SJSA1 (cell line): ENCODE measurements at regions not wholly inside any gene's neighbourhood (a gene's known extent, or its start where the extent isn't known, plus 50 kb on each side); places are given as distances from the start of the nearest gene placed in this dataset.
"Not testable (repeated sequence)": the region's sequence is repeated elsewhere in the genome, so short reads cannot be mapped to it uniquely, and the experiment has no call there.

Experiments used
- DNase-seq, 2 experiments: peaks; one replicate each; pipeline ENCODE4 v3.0.0-alpha.2; 2015 to 2020; ENCODE audit warnings: low spot score in 2 of 2, low read depth in 1 of 2
- H3K27ac ChIP-seq: fragments of 250-450 bp; sonication (Bioruptor Pico); 2 replicates; pipeline ENCODE4 v1.5.1; 2020; ENCODE audit warnings: mild to moderate bottlenecking, moderate library complexity
- H3K27me3 ChIP-seq: fragments of 250-450 bp; sonication (Bioruptor Pico); replicated peaks from 2 replicates; pipeline ENCODE4 v1.5.1; 2020; ENCODE audit warnings: mild to moderate bottlenecking, moderate library complexity
- H3K36me3 ChIP-seq: fragments of 250-450 bp; sonication (Bioruptor Pico); 2 replicates; pipeline ENCODE4 v1.5.1; 2020; ENCODE audit warnings: mild to moderate bottlenecking
- H3K4me1 ChIP-seq: fragments of 250-450 bp; sonication (Bioruptor Pico); replicated peaks from 2 replicates; pipeline ENCODE4 v1.6.1; 2021; ENCODE audit warnings: mild to moderate bottlenecking
- H3K4me3 ChIP-seq: fragments of 250-450 bp; sonication (Bioruptor Pico); 2 replicates; pipeline ENCODE4 v1.5.1; 2020; ENCODE audit warnings: mild to moderate bottlenecking
- H3K9me3 ChIP-seq: fragments of 250-450 bp; sonication (Bioruptor Pico); replicated peaks from 2 replicates; pipeline ENCODE4 v1.5.1; 2020; ENCODE audit warnings: mild to moderate bottlenecking

DNA sequence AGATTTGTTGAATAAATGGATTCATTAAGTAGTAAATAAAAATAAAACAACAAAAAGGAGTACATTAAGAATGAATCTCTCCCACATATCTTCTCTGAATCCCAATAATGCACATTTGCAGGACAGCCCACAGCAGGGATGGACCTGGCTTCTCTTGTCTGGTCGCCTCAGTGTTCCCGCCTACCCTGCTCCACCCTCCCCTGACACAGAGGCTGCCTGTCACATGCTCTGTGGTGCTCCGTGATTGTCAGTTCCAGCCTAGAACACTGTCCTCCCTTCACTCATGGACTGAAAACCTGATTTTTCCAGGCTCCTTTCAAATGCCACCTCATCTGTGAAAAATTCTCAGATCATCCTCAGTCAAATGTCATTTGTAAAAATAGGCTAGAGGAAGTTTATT lies 94.5 kb upstream of the GPR12 start:
- Histone ChIP-seq H3K27me3 (no peaks in the 10 kb centered on the region; the same call in 1 of the 2 replicates), H3K36me3 (no peaks in the 10 kb centered on the region), H3K9me3 (no peaks in the 10 kb centered on the region), H3K27ac (no peak overlapping the region), H3K4me3 (no peak overlapping the region), H3K4me1 (no peaks in the 10 kb centered on the region)
- no peak for DNase-seq

- Histone ChIP-seq H3K27ac (no peak overlapping the region), H3K4me1 (no peaks in the 10 kb centered on the region), H3K4me3 (no peak overlapping the region), H3K9me3 (no peaks in the 10 kb centered on the region), H3K27me3 (no peaks in the 10 kb centered on the region; the same call in 1 of the 2 replicates), H3K36me3 (no peaks in the 10 kb centered on the region)
- DNase-seq: no peak
These were observed 92.7 kb upstream of the GPR12 start for GRCh38 chr13:26853323-26853722.

DNA sequence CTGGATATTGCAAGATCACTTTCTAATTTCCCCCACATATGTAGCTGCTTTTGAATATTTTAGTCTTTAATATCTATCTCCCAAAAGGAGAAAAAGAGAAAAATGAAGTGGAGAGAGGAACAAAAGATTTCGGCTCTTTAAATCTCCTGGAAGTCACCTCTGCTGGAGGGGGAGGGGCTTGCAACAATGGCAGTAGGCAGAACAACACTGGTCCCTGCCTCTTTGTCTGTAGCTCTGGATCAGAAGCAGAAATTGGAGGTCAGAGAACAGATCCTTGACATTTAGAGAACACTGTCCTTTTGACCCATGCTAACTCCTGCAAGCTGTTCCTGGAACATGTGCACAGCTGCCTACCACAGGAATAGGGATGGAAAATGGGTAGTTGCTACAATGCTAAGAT lies 86.7 kb upstream of the GPR12 start:
- no peak overlapping the region for H3K4me3 ChIP-seq
- DNase-seq: no peak

GRCh38 chr13:26845063-26845462 lies 84.5 kb upstream of the GPR12 start:
- DNase-seq, H3K9me3 ChIP-seq, H3K27me3 ChIP-seq, H3K36me3 ChIP-seq, H3K4me3 ChIP-seq, H3K4me1 ChIP-seq, H3K27ac ChIP-seq: not testable (repeated sequence)

More for the DNA sequence above, 86.7 kb upstream of the GPR12 start:
- Histone ChIP-seq H3K27ac (no peak overlapping the region), H3K9me3 (no peaks in the 10 kb centered on the region), H3K36me3 (no peaks in the 10 kb centered on the region), H3K27me3 (no peaks in the 10 kb centered on the region), H3K4me1 (no peaks in the 10 kb centered on the region)

DNA sequence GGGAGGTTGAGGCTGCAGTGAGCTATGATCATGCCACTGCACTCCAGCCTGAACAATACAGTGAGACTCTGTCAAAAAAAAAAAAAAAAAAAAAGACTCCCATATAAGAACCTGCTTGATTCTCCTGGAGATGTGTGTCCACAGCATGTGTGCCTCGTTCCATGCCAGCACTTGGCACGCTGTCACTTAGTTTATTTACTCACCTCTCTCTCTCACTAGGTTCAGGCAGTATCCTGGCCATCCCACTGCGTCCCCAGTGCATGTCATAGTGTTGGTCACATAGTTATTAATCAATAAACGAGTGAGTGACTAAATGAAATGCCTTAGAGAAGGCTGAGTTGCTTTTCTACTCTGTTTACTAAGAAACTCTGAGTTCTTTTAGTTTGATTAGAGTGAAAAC lies 79.1 kb upstream of the GPR12 start:
- no peaks in the 10 kb centered on the region for H3K4me1 ChIP-seq
- no peaks in the 10 kb centered on the region for H3K36me3 ChIP-seq
- H3K27me3 ChIP-seq: peaks cover 4% of the 10 kb centered on the region
- H3K9me3 ChIP-seq: no peaks in the 10 kb centered on the region
- no peak overlapping the region for H3K4me3 ChIP-seq
- no peak overlapping the region for H3K27ac ChIP-seq
- no peak for DNase-seq

GRCh38 chr13:26838821-26839220 lies 78.2 kb upstream of the GPR12 start:
- Histone ChIP-seq H3K4me1 (no peaks in the 10 kb centered on the region), H3K9me3 (no peaks in the 10 kb centered on the region), H3K27ac (no peak overlapping the region), H3K36me3 (no peaks in the 10 kb centered on the region), H3K4me3 (no peak overlapping the region), H3K27me3 (peaks cover 4% of the 10 kb centered on the region)
- no peak for DNase-seq

DNA sequence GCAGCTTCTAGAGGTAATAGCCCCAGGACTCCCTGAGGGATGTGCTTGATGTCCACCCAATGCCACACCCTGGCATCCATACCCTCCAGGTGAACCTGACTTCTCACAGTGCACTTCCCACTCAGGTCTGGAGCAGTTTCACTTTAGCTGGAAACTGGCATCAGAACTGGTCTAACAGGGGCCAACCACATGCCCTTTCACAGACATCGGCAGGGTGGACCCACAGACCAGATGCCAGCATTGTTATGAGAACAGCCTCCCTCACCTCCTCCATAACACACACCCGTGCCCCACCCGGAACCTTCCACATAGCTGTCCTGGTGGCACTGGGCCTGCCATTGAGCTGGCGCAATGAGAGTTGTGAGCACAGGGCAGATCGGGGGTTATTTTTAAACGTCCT lies 77.4 kb upstream of the GPR12 start:
- DNase-seq: no peak
- Histone ChIP-seq H3K36me3 (no peaks in the 10 kb centered on the region), H3K4me3 (no peak overlapping the region), H3K27me3 (peaks cover 4% of the 10 kb centered on the region), H3K27ac (no peak overlapping the region), H3K9me3 (no peaks in the 10 kb centered on the region), H3K4me1 (no peaks in the 10 kb centered on the region)

DNA sequence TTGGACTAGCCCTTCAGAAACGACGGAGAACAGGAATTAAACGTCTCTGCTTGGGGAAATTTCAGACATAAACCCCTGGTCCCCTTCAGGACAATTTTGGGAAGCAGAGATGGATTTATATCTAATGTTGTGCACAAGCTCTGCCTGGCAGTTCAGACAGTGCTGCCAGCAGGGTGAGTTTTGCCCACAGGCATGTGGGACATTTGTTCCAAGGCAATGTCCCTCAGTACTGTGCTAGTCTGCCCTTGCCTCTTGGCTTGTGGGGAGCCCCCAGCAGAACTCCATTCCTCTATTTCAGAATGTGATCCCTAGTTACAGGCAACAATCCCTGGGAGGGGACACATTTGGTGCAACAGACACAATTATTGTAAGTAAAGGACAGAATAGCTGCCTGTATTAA lies 76.5 kb upstream of the GPR12 start:
- H3K9me3 ChIP-seq: no peaks in the 10 kb centered on the region
- no peak for DNase-seq
- no peak overlapping the region for H3K27ac ChIP-seq
- H3K27me3 ChIP-seq: peaks cover 4% of the 10 kb centered on the region
- H3K4me1 ChIP-seq: no peaks in the 10 kb centered on the region
- no peak overlapping the region for H3K4me3 ChIP-seq
- H3K36me3 ChIP-seq: no peaks in the 10 kb centered on the region

DNA sequence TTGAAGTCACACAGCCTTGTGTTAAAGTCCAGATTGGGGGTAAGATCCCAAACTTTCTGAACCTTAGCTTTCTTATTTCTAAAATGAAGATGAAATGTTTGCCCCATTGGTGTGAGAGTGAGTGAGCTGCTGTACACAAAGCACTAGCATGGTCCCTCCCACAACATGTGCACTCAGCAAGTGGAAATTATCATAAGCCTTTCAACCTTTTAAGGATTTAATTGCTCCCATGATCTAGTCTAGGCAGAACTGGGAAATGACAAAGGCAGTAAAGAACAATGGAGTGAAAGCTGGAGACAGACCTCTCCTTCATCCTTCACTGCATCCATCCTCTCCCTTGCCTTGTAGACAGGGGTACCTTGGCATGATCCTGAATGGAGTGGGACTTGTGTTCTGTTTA lies 76.0 kb upstream of the GPR12 start:
- Histone ChIP-seq H3K27ac (no peak overlapping the region), H3K4me1 (no peaks in the 10 kb centered on the region), H3K27me3 (peaks cover 4% of the 10 kb centered on the region), H3K9me3 (no peaks in the 10 kb centered on the region), H3K36me3 (no peaks in the 10 kb centered on the region), H3K4me3 (no peak overlapping the region)
- DNase-seq: no peak

DNA sequence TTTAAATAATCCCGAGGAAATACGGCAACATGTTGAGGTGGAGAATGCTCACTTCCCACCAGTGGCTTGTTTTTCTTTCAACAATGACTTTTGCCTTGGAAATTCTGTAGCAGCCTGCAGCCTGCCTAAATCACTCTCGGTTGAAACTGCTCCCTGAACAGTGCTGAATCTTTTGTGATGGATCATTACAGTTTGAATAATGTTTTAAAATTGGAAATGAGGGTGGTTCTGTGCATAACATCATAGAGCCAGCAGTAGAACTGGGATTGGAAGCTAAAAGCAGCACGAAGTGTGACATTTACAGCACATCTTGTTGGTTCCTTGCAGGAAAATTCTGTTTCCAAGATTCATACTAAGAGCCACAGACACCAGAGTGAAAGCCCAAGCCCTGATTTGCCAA lies 74.1 kb upstream of the GPR12 start:
- no peaks in the 10 kb centered on the region for H3K4me1 ChIP-seq
- no peak overlapping the region for H3K4me3 ChIP-seq
- H3K27me3 ChIP-seq: no peaks in the 10 kb centered on the region
- H3K9me3 ChIP-seq: no peaks in the 10 kb centered on the region
- DNase-seq: no peak
- no peaks in the 10 kb centered on the region for H3K36me3 ChIP-seq
- H3K27ac ChIP-seq: no peak overlapping the region

DNA sequence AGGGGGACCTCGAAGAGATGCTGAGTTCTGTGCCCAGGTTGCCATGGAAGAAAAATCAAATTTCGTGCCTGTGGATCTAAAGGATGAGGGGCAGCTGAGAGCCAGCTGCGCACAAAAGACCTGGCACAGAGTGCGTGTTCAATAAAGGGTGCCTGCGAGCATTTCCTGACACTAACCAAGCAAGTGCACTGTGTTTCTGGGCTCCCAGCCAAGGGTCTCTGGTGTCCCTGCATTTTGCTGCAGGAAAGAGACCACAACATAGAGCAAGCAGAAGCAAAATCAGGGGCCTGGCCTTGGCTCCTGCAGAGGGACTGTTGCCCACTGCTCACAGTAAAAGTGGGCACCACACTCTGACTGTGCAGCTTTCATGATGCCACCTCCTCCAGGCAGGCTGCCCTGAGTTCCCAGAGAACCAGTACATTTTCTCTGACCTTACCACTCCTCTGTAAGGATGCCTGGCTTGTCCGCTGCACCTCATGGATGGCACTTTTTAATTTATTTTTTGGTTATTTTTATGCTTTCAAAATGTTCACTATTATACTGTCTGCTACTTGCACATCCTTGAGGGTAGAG lies 70.8 kb upstream of the GPR12 start:
- H3K9me3 ChIP-seq: no peaks in the 10 kb centered on the region
- H3K4me1 ChIP-seq: no peaks in the 10 kb centered on the region
- no peaks in the 10 kb centered on the region for H3K27me3 ChIP-seq
- DNase-seq: no peak
- H3K27ac ChIP-seq: no peak overlapping the region
- H3K36me3 ChIP-seq: no peaks in the 10 kb centered on the region
- no peak overlapping the region for H3K4me3 ChIP-seq

DNA sequence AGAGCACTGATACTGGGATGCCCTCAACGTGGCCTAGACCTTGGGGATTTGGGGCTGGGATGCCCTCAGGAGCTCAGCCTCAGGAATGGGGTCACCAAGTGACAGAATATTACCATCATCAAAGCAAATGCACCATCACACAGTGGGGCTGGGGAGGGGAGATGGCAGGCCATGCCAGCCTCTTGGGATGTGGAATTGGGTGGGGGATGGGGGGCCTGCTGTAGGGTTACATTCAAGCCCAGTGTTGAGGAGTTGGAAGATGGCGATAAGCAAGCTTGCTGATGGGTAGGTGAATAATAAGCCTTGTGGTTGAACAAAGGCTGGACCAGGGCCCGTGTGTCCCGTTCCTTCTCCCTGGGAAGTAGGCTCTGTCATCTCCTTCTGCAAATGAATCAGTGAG lies 69.1 kb upstream of the GPR12 start:
- DNase-seq: no peak
- no peaks in the 10 kb centered on the region for H3K27me3 ChIP-seq
- no peak overlapping the region for H3K27ac ChIP-seq
- H3K4me1 ChIP-seq: no peaks in the 10 kb centered on the region
- no peaks in the 10 kb centered on the region for H3K36me3 ChIP-seq
- H3K4me3 ChIP-seq: no peak overlapping the region
- H3K9me3 ChIP-seq: no peaks in the 10 kb centered on the region

- H3K4me3 ChIP-seq: no peak overlapping the region
- no peaks in the 10 kb centered on the region for H3K9me3 ChIP-seq
- no peaks in the 10 kb centered on the region for H3K27me3 ChIP-seq
- H3K27ac ChIP-seq: no peak overlapping the region
- H3K36me3 ChIP-seq: no peaks in the 10 kb centered on the region
- no peak for DNase-seq
- H3K4me1 ChIP-seq: no peaks in the 10 kb centered on the region
These were observed 64.0 kb upstream of the GPR12 start for GRCh38 chr13:26824581-26824980.

- Histone ChIP-seq H3K4me1 (no peaks in the 10 kb centered on the region), H3K27me3 (no peaks in the 10 kb centered on the region), H3K36me3 (no peaks in the 10 kb centered on the region), H3K9me3 (no peaks in the 10 kb centered on the region), H3K27ac (no peak overlapping the region), H3K4me3 (no peak overlapping the region)
- no peak for DNase-seq
These were observed 61.6 kb upstream of the GPR12 start for GRCh38 chr13:26822146-26822545.

GRCh38 chr13:26821672-26822071 lies 61.1 kb upstream of the GPR12 start:
- Histone ChIP-seq H3K27me3 (no peaks in the 10 kb centered on the region), H3K4me1 (no peaks in the 10 kb centered on the region), H3K9me3 (no peaks in the 10 kb centered on the region), H3K36me3 (no peaks in the 10 kb centered on the region), H3K27ac (no peak overlapping the region), H3K4me3 (no peak overlapping the region)
- DNase-seq: no peak
